ENCODE measurements at regions not wholly inside any gene's neighbourhood (a gene's known extent, or its start where the extent isn't known, plus 50 kb on each side); places are given as distances from the start of the nearest gene placed in this dataset.

DNA sequence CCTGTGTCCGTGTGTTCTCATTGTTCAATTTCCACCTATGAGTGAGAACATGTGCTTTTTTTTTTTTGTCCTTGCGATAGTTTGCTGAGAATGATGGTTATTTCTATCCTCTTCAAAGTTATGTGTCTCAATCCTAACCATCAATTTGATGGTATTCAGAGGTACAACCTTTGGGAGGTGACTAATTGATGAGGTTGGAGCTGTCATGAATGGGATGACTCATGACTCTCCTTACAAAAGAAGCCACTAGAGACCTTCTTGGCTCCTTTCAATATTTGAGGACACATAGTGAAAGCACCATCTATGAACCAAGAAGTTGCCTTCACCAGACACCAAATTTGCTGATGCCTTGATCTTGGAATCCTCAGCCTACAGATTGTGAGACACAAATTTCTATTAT, 677.1 kb upstream of the DDX18 start:
- Histone ChIP-seq H3K4me2 (ENCODE audit: low read length) (no peak overlapping the region), H3K9me2 (ENCODE audit: low read depth, low read length) (no peaks in the 10 kb centered on the region), H3F3A (ENCODE audit: insufficient read depth, low read length) (no peaks in the 10 kb centered on the region), H3K9ac (ENCODE audit: low read length) (no peak overlapping the region), H3K27me3 (ENCODE audit: insufficient read depth, low read length) (no peaks in the 10 kb centered on the region), H3K9me3 (ENCODE audit: low read length) (no peaks in the 10 kb centered on the region), H3K79me2 (ENCODE audit: insufficient read depth, low read length) (no peaks in the 10 kb centered on the region), H3K4me1 (ENCODE audit: insufficient read depth, low read length, severe bottlenecking) (no peaks in the 10 kb centered on the region), H4K20me1 (ENCODE audit: insufficient read depth, low read length) (no peaks in the 10 kb centered on the region), H3K4me3 (ENCODE audit: low read depth, low read length, poor library complexity, severe bottlenecking) (no peak overlapping the region), H3K36me3 (ENCODE audit: insufficient read depth, low read length) (no peaks in the 10 kb centered on the region), H2AFZ (ENCODE audit: low read length) (no peak overlapping the region), H3K27ac (ENCODE audit: low read depth, low read length, poor library complexity, severe bottlenecking) (no peak overlapping the region)
- TF ChIP-seq, protein P1, sequence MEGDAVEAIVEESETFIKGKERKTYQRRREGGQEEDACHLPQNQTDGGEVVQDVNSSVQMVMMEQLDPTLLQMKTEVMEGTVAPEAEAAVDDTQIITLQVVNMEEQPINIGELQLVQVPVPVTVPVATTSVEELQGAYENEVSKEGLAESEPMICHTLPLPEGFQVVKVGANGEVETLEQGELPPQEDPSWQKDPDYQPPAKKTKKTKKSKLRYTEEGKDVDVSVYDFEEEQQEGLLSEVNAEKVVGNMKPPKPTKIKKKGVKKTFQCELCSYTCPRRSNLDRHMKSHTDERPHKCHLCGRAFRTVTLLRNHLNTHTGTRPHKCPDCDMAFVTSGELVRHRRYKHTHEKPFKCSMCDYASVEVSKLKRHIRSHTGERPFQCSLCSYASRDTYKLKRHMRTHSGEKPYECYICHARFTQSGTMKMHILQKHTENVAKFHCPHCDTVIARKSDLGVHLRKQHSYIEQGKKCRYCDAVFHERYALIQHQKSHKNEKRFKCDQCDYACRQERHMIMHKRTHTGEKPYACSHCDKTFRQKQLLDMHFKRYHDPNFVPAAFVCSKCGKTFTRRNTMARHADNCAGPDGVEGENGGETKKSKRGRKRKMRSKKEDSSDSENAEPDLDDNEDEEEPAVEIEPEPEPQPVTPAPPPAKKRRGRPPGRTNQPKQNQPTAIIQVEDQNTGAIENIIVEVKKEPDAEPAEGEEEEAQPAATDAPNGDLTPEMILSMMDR (IDR thresholded peaks at IDR 0.05; ENCODE audit: low read length) = no peak
- TF ChIP-seq EZH2 (IDR thresholded peaks at IDR 0.05; ENCODE audit: borderline replicate concordance, low read length) = no peak

DNA sequence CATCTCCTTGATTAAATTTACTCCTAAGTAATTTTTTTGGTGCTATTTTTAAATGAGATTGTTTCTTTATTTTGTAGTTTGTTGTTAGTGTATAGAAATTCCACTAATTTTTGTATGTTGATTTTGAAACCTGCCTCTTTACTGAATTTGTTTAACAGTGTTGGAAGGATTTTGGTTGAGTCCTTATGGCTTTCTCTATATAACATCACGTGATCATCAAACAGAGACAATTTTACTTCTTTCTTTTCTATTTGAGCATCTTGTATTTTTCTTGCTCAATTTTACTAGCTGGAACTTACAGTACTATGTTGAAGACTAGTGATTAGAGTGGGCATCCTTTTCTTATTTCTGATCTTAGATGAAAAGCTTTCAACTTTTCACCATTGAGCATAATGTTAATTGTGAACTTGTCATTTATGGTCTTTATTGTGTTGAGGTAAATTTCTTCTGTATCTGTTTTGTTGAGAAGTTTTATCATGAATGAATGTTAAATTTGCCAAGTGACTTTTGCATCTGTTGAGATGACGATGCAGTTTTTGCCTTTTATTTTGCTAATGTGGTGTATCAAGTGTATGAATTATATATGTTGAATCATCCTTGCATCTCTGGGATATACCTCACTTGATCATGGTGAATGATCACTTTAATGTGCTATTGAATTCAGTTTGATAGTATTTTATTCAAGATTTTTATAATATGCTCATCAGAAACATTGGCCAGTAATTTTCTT, 645.3 kb upstream of the DDX18 start:
- TF ChIP-seq EZH2 (IDR thresholded peaks at IDR 0.05; ENCODE audit: borderline replicate concordance, low read length) = no peak
- TF ChIP-seq, protein P1 (IDR thresholded peaks at IDR 0.05; ENCODE audit: low read length) = no peak
- H3K9me2 ChIP-seq (ENCODE audit: low read depth, low read length) = no peaks in the 10 kb centered on the region
- H3K27me3 ChIP-seq (ENCODE audit: insufficient read depth, low read length) = no peaks in the 10 kb centered on the region
- no peaks in the 10 kb centered on the region for H3K4me1 ChIP-seq (ENCODE audit: insufficient read depth, low read length, severe bottlenecking)
- H3K4me2 ChIP-seq (ENCODE audit: low read length) = no peak overlapping the region
- no peak overlapping the region for H3K27ac ChIP-seq (ENCODE audit: low read depth, low read length, poor library complexity, severe bottlenecking)
- H3K4me3 ChIP-seq (ENCODE audit: low read depth, low read length, poor library complexity, severe bottlenecking) = no peak overlapping the region
- no peaks in the 10 kb centered on the region for H3K9me3 ChIP-seq (ENCODE audit: low read length)
- no peak overlapping the region for H3K9ac ChIP-seq (ENCODE audit: low read length)
- H3F3A ChIP-seq (ENCODE audit: insufficient read depth, low read length) = no peaks in the 10 kb centered on the region
- no peak overlapping the region for H2AFZ ChIP-seq (ENCODE audit: low read length)
- H4K20me1 ChIP-seq (ENCODE audit: insufficient read depth, low read length) = no peaks in the 10 kb centered on the region
- H3K36me3 ChIP-seq (ENCODE audit: insufficient read depth, low read length) = no peaks in the 10 kb centered on the region
- H3K79me2 ChIP-seq (ENCODE audit: insufficient read depth, low read length) = no peaks in the 10 kb centered on the region

DNA sequence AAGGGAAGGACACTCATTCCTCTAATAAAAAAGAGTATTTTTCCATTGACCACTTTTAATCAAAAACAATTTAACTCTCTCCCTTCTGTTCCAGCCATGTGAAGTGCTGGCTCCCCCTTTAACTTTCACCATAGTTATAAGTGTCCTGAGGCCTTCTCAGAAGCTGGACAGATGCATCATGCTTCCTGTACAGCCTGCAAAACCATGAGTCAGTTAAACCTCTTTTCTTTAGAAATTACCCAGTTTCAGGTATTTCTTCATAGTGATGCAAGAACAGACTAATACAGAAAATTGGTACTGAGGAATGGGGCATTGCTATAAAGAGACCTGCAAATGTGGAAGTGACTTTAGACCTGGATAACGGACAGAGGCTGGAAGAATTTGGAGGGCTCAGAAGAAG, 643.6 kb upstream of the DDX18 start:
- H3K9ac ChIP-seq (ENCODE audit: low read length) = no peak overlapping the region
- no peaks in the 10 kb centered on the region for H3K9me2 ChIP-seq (ENCODE audit: low read depth, low read length)
- TF ChIP-seq EZH2 (IDR thresholded peaks at IDR 0.05; ENCODE audit: borderline replicate concordance, low read length) = no peak
- TF ChIP-seq, protein P1 (IDR thresholded peaks at IDR 0.05; ENCODE audit: low read length) = no peak
- H2AFZ ChIP-seq (ENCODE audit: low read length) = no peak overlapping the region
- H3K36me3 ChIP-seq (ENCODE audit: insufficient read depth, low read length) = no peaks in the 10 kb centered on the region
- H4K20me1 ChIP-seq (ENCODE audit: insufficient read depth, low read length) = no peaks in the 10 kb centered on the region
- H3K27ac ChIP-seq (ENCODE audit: low read depth, low read length, poor library complexity, severe bottlenecking) = no peak overlapping the region
- H3K9me3 ChIP-seq (ENCODE audit: low read length) = no peaks in the 10 kb centered on the region
- H3K4me1 ChIP-seq (ENCODE audit: insufficient read depth, low read length, severe bottlenecking) = no peaks in the 10 kb centered on the region
- H3F3A ChIP-seq (ENCODE audit: insufficient read depth, low read length) = no peaks in the 10 kb centered on the region
- H3K4me2 ChIP-seq (ENCODE audit: low read length) = no peak overlapping the region
- H3K4me3 ChIP-seq (ENCODE audit: low read depth, low read length, poor library complexity, severe bottlenecking) = no peak overlapping the region
- H3K79me2 ChIP-seq (ENCODE audit: insufficient read depth, low read length) = no peaks in the 10 kb centered on the region
- H3K27me3 ChIP-seq (ENCODE audit: insufficient read depth, low read length) = no peaks in the 10 kb centered on the region
